HepG2 (cell line): ENCODE measurements at regions not wholly inside any gene's neighbourhood (a gene's known extent, or its start where the extent isn't known, plus 50 kb on each side); places are given as distances from the start of the nearest gene placed in this dataset.

Experiments used
- HMGA1 ChIP-seq: sonication (generic); formaldehyde crosslinking; conservative IDR thresholded peaks from 2 replicates; pipeline ENCODE4 v1.4.0; 2020; ENCODE audit warnings: missing genetic modification reagents
- RBFOX2 ChIP-seq: fragments of 200-400 bp; formaldehyde crosslinking; IDR thresholded peaks from 2 replicates; pipeline ENCODE4 v1.6.1; 2017; ENCODE audit warnings: low read depth, mild to moderate bottlenecking, low read length
- REPIN1 ChIP-seq: sonication (generic); formaldehyde crosslinking; IDR thresholded peaks from 2 replicates; pipeline ENCODE4 v1.8.0; 2022; ENCODE audit warnings: missing genetic modification reagents, low read depth, mild to moderate bottlenecking, borderline replicate concordance
- ZFX ChIP-seq: sonication (generic); formaldehyde crosslinking; IDR thresholded peaks from 2 replicates; pipeline ENCODE4 v1.4.0; 2020; ENCODE audit warnings: mild to moderate bottlenecking, low read depth, missing genetic modification reagents, moderate library complexity
- ZNF180 ChIP-seq: sonication (generic); formaldehyde crosslinking; IDR thresholded peaks from 2 replicates; pipeline ENCODE4 v1.4.0; 2020; ENCODE audit warnings: low read depth, missing genetic modification reagents, borderline replicate concordance
- ZNF264 ChIP-seq: sonication (generic); formaldehyde crosslinking; IDR thresholded peaks from 2 replicates; pipeline ENCODE4 v1.4.0; 2020; ENCODE audit warnings: missing genetic modification reagents
- ZNF281 ChIP-seq: sonication (generic); formaldehyde crosslinking; IDR thresholded peaks from 2 replicates; pipeline ENCODE4 v1.4.0; 2020; ENCODE audit warnings: missing genetic modification reagents, borderline replicate concordance
- ZNF605 ChIP-seq: sonication (generic); formaldehyde crosslinking; IDR thresholded peaks from 2 replicates; pipeline ENCODE4 v1.8.0; 2022; ENCODE audit warnings: mild to moderate bottlenecking, missing genetic modification reagents
- ZNF619 ChIP-seq: sonication (generic); formaldehyde crosslinking; IDR thresholded peaks from 2 replicates; pipeline ENCODE4 v1.4.0; 2020; ENCODE audit warnings: mild to moderate bottlenecking, missing genetic modification reagents
- ZNF720 ChIP-seq: sonication (generic); formaldehyde crosslinking; IDR thresholded peaks from 2 replicates; pipeline ENCODE4 v1.4.0; 2020; ENCODE audit warnings: missing genetic modification reagents

- no peak for TF ChIP-seq ZNF281 (CRISPR knock-in tag)
- no peak for TF ChIP-seq ZNF619 (CRISPR knock-in tag)
- no peak for TF ChIP-seq ZNF720 (CRISPR knock-in tag)
- no peak for TF ChIP-seq RBFOX2
- TF ChIP-seq HMGA1 (CRISPR knock-in tag) = no peak
- TF ChIP-seq ZFX (CRISPR knock-in tag) = no peak
- no peak for TF ChIP-seq REPIN1
- no peak for TF ChIP-seq ZNF180 (CRISPR knock-in tag)
- TF ChIP-seq ZNF264 (CRISPR knock-in tag) = no peak
- TF ChIP-seq ZNF605 (CRISPR knock-in tag) = no peak
These were observed 401.0 kb upstream of the ZEB2 start (continued) for GRCh38 chr2:144920755-144921530.
